Left ventricle myocardium inferior (tissue), 1 donor: ENCODE measurements at regions not wholly inside any gene's neighbourhood (a gene's known extent, or its start where the extent isn't known, plus 50 kb on each side); places are given as distances from the start of the nearest gene placed in this dataset.

Experiments used
- DNase-seq: peaks from one replicate; pipeline ENCODE4 v3.0.0-alpha.2; 2020
- H3K27ac ChIP-seq: fragments of 200-600 bp; replicated peaks from 2 replicates; pipeline ENCODE4 v1.8.0; 2021
- H3K27me3 ChIP-seq: fragments of 200-600 bp; 2 replicates; pipeline ENCODE4 v1.8.0; 2021; ENCODE audit warnings: low read depth
- H3K36me3 ChIP-seq: fragments of 200-600 bp; 2 replicates; pipeline ENCODE4 v1.8.0; 2021
- H3K4me1 ChIP-seq: fragments of 200-600 bp; 2 replicates; pipeline ENCODE4 v1.8.0; 2021
- H3K4me3 ChIP-seq: fragments of 200-600 bp; 2 replicates; pipeline ENCODE4 v1.8.0; 2021; ENCODE audit warnings: mild to moderate bottlenecking, moderate library complexity
- H3K9me3 ChIP-seq: fragments of 200-600 bp; replicated peaks from 2 replicates; pipeline ENCODE4 v1.8.0; 2021
- CTCF ChIP-seq: fragments of 200-600 bp; IDR thresholded peaks from 2 replicates; pipeline ENCODE4 v1.8.0; 2021; ENCODE audit warnings: antibody characterized with exemption, mild to moderate bottlenecking, borderline replicate concordance
- intact Hi-C: fragments of 100-400 bp; cut with micrococcal nuclease; formaldehyde crosslinking; loops from one replicate; pipeline ENCODE4 v1.11.0; 2022
- donor health status: DM: no; HTN: yes; CAD: no; lungs with severe emphysema.

GRCh38 chr2:72001937-72002690 lies 145.5 kb downstream of the CYP26B1 start:
- no peaks in the 10 kb centered on the region for H3K36me3 ChIP-seq
- intact Hi-C loops = no loop called here
- DNase-seq = no peak
- TF ChIP-seq CTCF = no peak
- H3K27me3 ChIP-seq = peaks cover 44% of the 10 kb centered on the region
- no peak overlapping the region for H3K4me3 ChIP-seq
- no peaks in the 10 kb centered on the region for H3K4me1 ChIP-seq
- no peaks in the 10 kb centered on the region for H3K9me3 ChIP-seq
- no peak overlapping the region for H3K27ac ChIP-seq

- Histone ChIP-seq H3K9me3 (no peaks in the 10 kb centered on the region), H3K4me3 (no peak overlapping the region), H3K4me1 (no peaks in the 10 kb centered on the region), H3K27me3 (peaks cover 46% of the 10 kb centered on the region), H3K36me3 (no peaks in the 10 kb centered on the region), H3K27ac (no peak overlapping the region)
- intact Hi-C loops = no loop called here
- TF ChIP-seq CTCF = no peak
- no peak for DNase-seq
These were observed 147.6 kb downstream of the CYP26B1 start for GRCh38 chr2:72000110-72000509.

GRCh38 chr2:71999580-71999979 lies 148.1 kb downstream of the CYP26B1 start:
- no peak for DNase-seq
- H3K27ac ChIP-seq = no peak overlapping the region
- TF ChIP-seq CTCF = no peak
- no peak overlapping the region for H3K4me3 ChIP-seq
- H3K9me3 ChIP-seq = no peaks in the 10 kb centered on the region
- intact Hi-C loops = no loop called here
- no peaks in the 10 kb centered on the region for H3K36me3 ChIP-seq
- H3K27me3 ChIP-seq = peaks cover 41% of the 10 kb centered on the region
- no peaks in the 10 kb centered on the region for H3K4me1 ChIP-seq

- Histone ChIP-seq H3K36me3 (no peaks in the 10 kb centered on the region), H3K4me3 (no peak overlapping the region), H3K9me3 (no peaks in the 10 kb centered on the region), H3K27me3 (peaks cover 26% of the 10 kb centered on the region), H3K4me1 (no peaks in the 10 kb centered on the region), H3K27ac (no peak overlapping the region)
- intact Hi-C loops = no loop called here
- DNase-seq = no peak
- TF ChIP-seq CTCF = no peak
These were observed 149.8 kb downstream of the CYP26B1 start for GRCh38 chr2:71997843-71998242.

- no peaks in the 10 kb centered on the region for H3K9me3 ChIP-seq
- intact Hi-C loops = no loop called here
- H3K27me3 ChIP-seq = peaks cover 26% of the 10 kb centered on the region
- DNase-seq = no peak
- no peaks in the 10 kb centered on the region for H3K36me3 ChIP-seq
- H3K4me3 ChIP-seq = no peak overlapping the region
- no peak overlapping the region for H3K27ac ChIP-seq
- TF ChIP-seq CTCF = peak; percentile 52
- no peaks in the 10 kb centered on the region for H3K4me1 ChIP-seq
These were observed 152.5 kb downstream of the CYP26B1 start for GRCh38 chr2:71995067-71995665.
